ENCODE measurements at regions not wholly inside any gene's neighbourhood (a gene's known extent, or its start where the extent isn't known, plus 50 kb on each side); places are given as distances from the start of the nearest gene placed in this dataset.
"Not testable (repeated sequence)": the region's sequence is repeated elsewhere in the genome, so short reads cannot be mapped to it uniquely, and the experiment has no call there.

GRCh38 chr3:139116631-139117030 lies 71.9 kb upstream of the PRR23C start:
- TF ChIP-seq CTCF, POLR2A (IDR thresholded peaks at IDR 0.05): not testable (repeated sequence)
